ENCODE measurements at regions not wholly inside any gene's neighbourhood (a gene's known extent, or its start where the extent isn't known, plus 50 kb on each side); places are given as distances from the start of the nearest gene placed in this dataset.

GRCh38 chr4:59060895-59061294 is 1950.7 kb upstream of the IGFBP7 start:
- Histone ChIP-seq H3K9me2 (replicated peaks; ENCODE audit: low read depth, low read length) (no peaks in the 10 kb centered on the region), H3K36me3 (ENCODE audit: insufficient read depth, low read length) (no peaks in the 10 kb centered on the region), H3K4me3 (ENCODE audit: low read length, poor library complexity, severe bottlenecking) (no peak overlapping the region), H3K27me3 (ENCODE audit: insufficient read depth, low read length, poor library complexity, severe bottlenecking) (no peaks in the 10 kb centered on the region), H3F3A (ENCODE audit: low read depth) (no peaks in the 10 kb centered on the region), H3K9me3 (ENCODE audit: insufficient read depth, low read depth, low read length) (no peaks in the 10 kb centered on the region), H4K20me1 (ENCODE audit: insufficient read depth, low read length, poor library complexity, severe bottlenecking) (no peaks in the 10 kb centered on the region), H3K9ac (ENCODE audit: low read depth, low read length, poor library complexity, severe bottlenecking) (no peak overlapping the region), H2AFZ (ENCODE audit: low read length) (no peak overlapping the region), H3K4me2 (ENCODE audit: low read depth, low read length, poor library complexity, severe bottlenecking) (no peak overlapping the region), H3K79me2 (ENCODE audit: insufficient read depth, low read length) (no peaks in the 10 kb centered on the region), H3K4me1 (ENCODE audit: insufficient read depth, low read length, poor library complexity, severe bottlenecking) (no peaks in the 10 kb centered on the region)
- TF ChIP-seq EZH2phosphoT487 (IDR thresholded peaks at IDR 0.05; ENCODE audit: borderline replicate concordance), result no peak

- H3K9ac ChIP-seq (ENCODE audit: low read depth, low read length, poor library complexity, severe bottlenecking), result no peak overlapping the region
- H3K79me2 ChIP-seq (ENCODE audit: insufficient read depth, low read length), result no peaks in the 10 kb centered on the region
- H3F3A ChIP-seq (ENCODE audit: low read depth), result no peaks in the 10 kb centered on the region
- H4K20me1 ChIP-seq (ENCODE audit: insufficient read depth, low read length, poor library complexity, severe bottlenecking), result no peaks in the 10 kb centered on the region
- no peaks in the 10 kb centered on the region for H3K36me3 ChIP-seq (ENCODE audit: insufficient read depth, low read length)
- no peaks in the 10 kb centered on the region for H3K9me2 ChIP-seq (replicated peaks; ENCODE audit: low read depth, low read length)
- no peaks in the 10 kb centered on the region for H3K9me3 ChIP-seq (ENCODE audit: insufficient read depth, low read depth, low read length)
- TF ChIP-seq CTCF (conservative IDR thresholded peaks at IDR 0.05; ENCODE audit: low read length) (no peak), EZH2phosphoT487 (IDR thresholded peaks at IDR 0.05; ENCODE audit: borderline replicate concordance) (no peak)
- H3K27me3 ChIP-seq (ENCODE audit: insufficient read depth, low read length, poor library complexity, severe bottlenecking), result no peaks in the 10 kb centered on the region
- H2AFZ ChIP-seq (ENCODE audit: low read length), result no peak overlapping the region
- H3K4me1 ChIP-seq (ENCODE audit: insufficient read depth, low read length, poor library complexity, severe bottlenecking), result no peaks in the 10 kb centered on the region
- H3K4me3 ChIP-seq (ENCODE audit: low read length, poor library complexity, severe bottlenecking), result no peak overlapping the region
- H3K4me2 ChIP-seq (ENCODE audit: low read depth, low read length, poor library complexity, severe bottlenecking), result no peak overlapping the region
These were observed 1953.0 kb upstream of the IGFBP7 start for GRCh38 chr4:59063015-59063720.

- Histone ChIP-seq H3K4me3 (ENCODE audit: low read length, poor library complexity, severe bottlenecking) (no peak overlapping the region), H3F3A (ENCODE audit: low read depth) (no peaks in the 10 kb centered on the region), H4K20me1 (ENCODE audit: insufficient read depth, low read length, poor library complexity, severe bottlenecking) (no peaks in the 10 kb centered on the region), H3K27me3 (ENCODE audit: insufficient read depth, low read length, poor library complexity, severe bottlenecking) (no peaks in the 10 kb centered on the region), H3K4me1 (ENCODE audit: insufficient read depth, low read length, poor library complexity, severe bottlenecking) (no peaks in the 10 kb centered on the region), H3K9me2 (replicated peaks; ENCODE audit: low read depth, low read length) (no peaks in the 10 kb centered on the region), H3K79me2 (ENCODE audit: insufficient read depth, low read length) (no peaks in the 10 kb centered on the region), H3K36me3 (ENCODE audit: insufficient read depth, low read length) (no peaks in the 10 kb centered on the region), H3K4me2 (ENCODE audit: low read depth, low read length, poor library complexity, severe bottlenecking) (no peak overlapping the region), H3K9me3 (ENCODE audit: insufficient read depth, low read depth, low read length) (no peaks in the 10 kb centered on the region), H3K9ac (ENCODE audit: low read depth, low read length, poor library complexity, severe bottlenecking) (no peak overlapping the region), H2AFZ (ENCODE audit: low read length) (no peak overlapping the region)
- no peak for TF ChIP-seq CTCF (conservative IDR thresholded peaks at IDR 0.05; ENCODE audit: low read length)
- TF ChIP-seq EZH2phosphoT487 (IDR thresholded peaks at IDR 0.05; ENCODE audit: borderline replicate concordance), result no peak
These were observed 1958.7 kb upstream of the IGFBP7 start for GRCh38 chr4:59068722-59069418.
